ENCODE measurements at regions not wholly inside any gene's neighbourhood (a gene's known extent, or its start where the extent isn't known, plus 50 kb on each side); places are given as distances from the start of the nearest gene placed in this dataset.

- TF ChIP-seq POLR2A (IDR thresholded peaks at IDR 0.05; ENCODE audit: low read depth, low read length): no peak
- no peak for TF ChIP-seq TAF1 (IDR thresholded peaks at IDR 0.05; ENCODE audit: low read depth, low read length)
- no peak for TF ChIP-seq POLR2AphosphoS5 (IDR thresholded peaks at IDR 0.05; ENCODE audit: low read depth, low read length)
- no peak for TF ChIP-seq PAX5 (IDR thresholded peaks at IDR 0.05; ENCODE audit: insufficient read depth, low read length, severe bottlenecking)
- TF ChIP-seq SPI1 (IDR thresholded peaks at IDR 0.05; ENCODE audit: low read depth, low read length): no peak
Measured at GRCh38 chr3:33949074-33949473, 150.6 kb downstream of the PDCD6IP start.
